ENCODE measurements at regions not wholly inside any gene's neighbourhood (a gene's known extent, or its start where the extent isn't known, plus 50 kb on each side); places are given as distances from the start of the nearest gene placed in this dataset.

- Mint-ChIP-seq H3K4me1 (no peaks in the 10 kb centered on the region), H3K4me3 (no peak overlapping the region), H3K9me3 (no peaks in the 10 kb centered on the region), H3K36me3 (ENCODE audit: low read depth) (no peaks in the 10 kb centered on the region), H3K27ac (no peak overlapping the region), H3K27me3 (ENCODE audit: low read depth, poor library complexity) (peaks cover 5% of the 10 kb centered on the region)
- no peak for DNase-seq
- no peak for TF ChIP-seq CTCF (IDR thresholded peaks at IDR 0.05)
Observed at GRCh38 chr2:196353717-196354116, 182.3 kb upstream of the STK17B start.

GRCh38 chr2:196354186-196354585 lies 182.8 kb upstream of the STK17B start:
- Mint-ChIP-seq H3K36me3 (ENCODE audit: low read depth) (no peaks in the 10 kb centered on the region), H3K4me1 (no peaks in the 10 kb centered on the region), H3K27ac (no peak overlapping the region), H3K27me3 (ENCODE audit: low read depth, poor library complexity) (peaks cover 5% of the 10 kb centered on the region), H3K9me3 (no peaks in the 10 kb centered on the region), H3K4me3 (no peak overlapping the region)
- TF ChIP-seq CTCF (IDR thresholded peaks at IDR 0.05), result no peak
- DNase-seq, result no peak

GRCh38 chr2:196356332-196356731 lies 185.0 kb upstream of the STK17B start:
- TF ChIP-seq CTCF (IDR thresholded peaks at IDR 0.05), result no peak
- H3K27ac Mint-ChIP-seq, result no peak overlapping the region
- no peak for DNase-seq
- peaks cover 5% of the 10 kb centered on the region for H3K27me3 Mint-ChIP-seq (ENCODE audit: low read depth, poor library complexity)
- H3K9me3 Mint-ChIP-seq, result no peaks in the 10 kb centered on the region
- H3K4me1 Mint-ChIP-seq, result no peaks in the 10 kb centered on the region
- no peak overlapping the region for H3K4me3 Mint-ChIP-seq
- H3K36me3 Mint-ChIP-seq (ENCODE audit: low read depth), result no peaks in the 10 kb centered on the region

GRCh38 chr2:196360650-196361049 lies 189.3 kb upstream of the STK17B start:
- no peak for DNase-seq
- Mint-ChIP-seq H3K4me3 (no peak overlapping the region), H3K27ac (peak overlapping the region; percentile 45), H3K27me3 (ENCODE audit: low read depth, poor library complexity) (peaks cover 4% of the 10 kb centered on the region), H3K4me1 (no peaks in the 10 kb centered on the region), H3K36me3 (ENCODE audit: low read depth) (no peaks in the 10 kb centered on the region), H3K9me3 (no peaks in the 10 kb centered on the region)
- TF ChIP-seq CTCF (IDR thresholded peaks at IDR 0.05), result no peak

- H3K36me3 Mint-ChIP-seq (ENCODE audit: low read depth), result no peaks in the 10 kb centered on the region
- no peak overlapping the region for H3K4me3 Mint-ChIP-seq
- H3K9me3 Mint-ChIP-seq, result no peaks in the 10 kb centered on the region
- no peak overlapping the region for H3K27ac Mint-ChIP-seq
- H3K4me1 Mint-ChIP-seq, result no peaks in the 10 kb centered on the region
- no peak for DNase-seq
- H3K27me3 Mint-ChIP-seq (ENCODE audit: low read depth, poor library complexity), result peaks cover 4% of the 10 kb centered on the region
- TF ChIP-seq CTCF (IDR thresholded peaks at IDR 0.05), result no peak
Observed at GRCh38 chr2:196361606-196362326, 190.4 kb upstream of the STK17B start.

- Mint-ChIP-seq H3K36me3 (ENCODE audit: low read depth) (peaks cover 7% of the 10 kb centered on the region), H3K27ac (no peak overlapping the region), H3K4me1 (no peaks in the 10 kb centered on the region), H3K4me3 (no peak overlapping the region), H3K27me3 (ENCODE audit: low read depth, poor library complexity) (peaks cover 4% of the 10 kb centered on the region), H3K9me3 (peaks cover 6% of the 10 kb centered on the region)
- no peak for TF ChIP-seq CTCF (IDR thresholded peaks at IDR 0.05)
- no peak for DNase-seq
Observed at GRCh38 chr2:196362973-196363549, 191.7 kb upstream of the STK17B start.
